WTC11 (cell line): ENCODE measurements at regions not wholly inside any gene's neighbourhood (a gene's known extent, or its start where the extent isn't known, plus 50 kb on each side); places are given as distances from the start of the nearest gene placed in this dataset.

Source experiments
- ETV6 ChIP-seq: sonication (generic); formaldehyde crosslinking; IDR thresholded peaks from 2 replicates; pipeline ENCODE4 v1.8.1; 2022; ENCODE audit warnings: mild to moderate bottlenecking, missing genetic modification reagents
- ZNF121 ChIP-seq: sonication (generic); formaldehyde crosslinking; IDR thresholded peaks from 2 replicates; pipeline ENCODE4 v1.8.0; 2023; ENCODE audit warnings: missing genetic modification reagents
- ZNF416 ChIP-seq: fragments of 250-450 bp; sonication (Bioruptor Pico); IDR thresholded peaks from 2 replicates; pipeline ENCODE4 v1.9.0; 2021; ENCODE audit warnings: mild to moderate bottlenecking, inconsistent platforms
- ZSCAN18 ChIP-seq: fragments of 250-450 bp; sonication (Bioruptor Pico); IDR thresholded peaks from 2 replicates; pipeline ENCODE4 v2.1.2; 2022; ENCODE audit warnings: mild to moderate bottlenecking, moderate library complexity
- TF ChIP-seq, protein P1 (sequence below): fragments of 200-600 bp; IDR thresholded peaks from 2 replicates; pipeline ENCODE4 v1.8.0; 2022; ENCODE audit warnings: antibody characterized with exemption
- TF ChIP-seq, protein P2 (sequence below): sonication (generic); formaldehyde crosslinking; IDR thresholded peaks from 2 replicates; pipeline ENCODE4 v1.8.0; 2022; ENCODE audit warnings: mild to moderate bottlenecking, missing genetic modification reagents
- TF ChIP-seq, protein P3 (sequence below): sonication (generic); formaldehyde crosslinking; conservative IDR thresholded peaks from 2 replicates; pipeline ENCODE4 v1.8.1; 2022; ENCODE audit warnings: mild to moderate bottlenecking, missing genetic modification reagents

- TF ChIP-seq, protein P1, sequence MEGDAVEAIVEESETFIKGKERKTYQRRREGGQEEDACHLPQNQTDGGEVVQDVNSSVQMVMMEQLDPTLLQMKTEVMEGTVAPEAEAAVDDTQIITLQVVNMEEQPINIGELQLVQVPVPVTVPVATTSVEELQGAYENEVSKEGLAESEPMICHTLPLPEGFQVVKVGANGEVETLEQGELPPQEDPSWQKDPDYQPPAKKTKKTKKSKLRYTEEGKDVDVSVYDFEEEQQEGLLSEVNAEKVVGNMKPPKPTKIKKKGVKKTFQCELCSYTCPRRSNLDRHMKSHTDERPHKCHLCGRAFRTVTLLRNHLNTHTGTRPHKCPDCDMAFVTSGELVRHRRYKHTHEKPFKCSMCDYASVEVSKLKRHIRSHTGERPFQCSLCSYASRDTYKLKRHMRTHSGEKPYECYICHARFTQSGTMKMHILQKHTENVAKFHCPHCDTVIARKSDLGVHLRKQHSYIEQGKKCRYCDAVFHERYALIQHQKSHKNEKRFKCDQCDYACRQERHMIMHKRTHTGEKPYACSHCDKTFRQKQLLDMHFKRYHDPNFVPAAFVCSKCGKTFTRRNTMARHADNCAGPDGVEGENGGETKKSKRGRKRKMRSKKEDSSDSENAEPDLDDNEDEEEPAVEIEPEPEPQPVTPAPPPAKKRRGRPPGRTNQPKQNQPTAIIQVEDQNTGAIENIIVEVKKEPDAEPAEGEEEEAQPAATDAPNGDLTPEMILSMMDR: no peak
- no peak for TF ChIP-seq ETV6 (CRISPR knock-in tag)
- TF ChIP-seq, protein P2, sequence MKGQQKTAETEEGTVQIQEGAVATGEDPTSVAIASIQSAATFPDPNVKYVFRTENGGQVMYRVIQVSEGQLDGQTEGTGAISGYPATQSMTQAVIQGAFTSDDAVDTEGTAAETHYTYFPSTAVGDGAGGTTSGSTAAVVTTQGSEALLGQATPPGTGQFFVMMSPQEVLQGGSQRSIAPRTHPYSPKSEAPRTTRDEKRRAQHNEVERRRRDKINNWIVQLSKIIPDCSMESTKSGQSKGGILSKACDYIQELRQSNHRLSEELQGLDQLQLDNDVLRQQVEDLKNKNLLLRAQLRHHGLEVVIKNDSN (CRISPR knock-in tag): no peak
- TF ChIP-seq ZNF121: no peak
- TF ChIP-seq ZSCAN18 (CRISPR knock-in tag): no peak
- no peak for TF ChIP-seq ZNF416 (CRISPR knock-in tag)
- TF ChIP-seq, protein P3, sequence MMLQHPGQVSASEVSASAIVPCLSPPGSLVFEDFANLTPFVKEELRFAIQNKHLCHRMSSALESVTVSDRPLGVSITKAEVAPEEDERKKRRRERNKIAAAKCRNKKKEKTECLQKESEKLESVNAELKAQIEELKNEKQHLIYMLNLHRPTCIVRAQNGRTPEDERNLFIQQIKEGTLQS: no peak
Measured at GRCh38 chr6:100269189-100269588, 195.5 kb downstream of the SIM1 start.
